Mesenchymal stem cell (in vitro differentiated cells and primary cell): ENCODE measurements at regions not wholly inside any gene's neighbourhood (a gene's known extent, or its start where the extent isn't known, plus 50 kb on each side); places are given as distances from the start of the nearest gene placed in this dataset.

Experiments
- DNase-seq: peaks from one replicate; pipeline ENCODE4 v3.0.0-alpha.2; 2013
- H2AFZ ChIP-seq: one replicate; pipeline ENCODE4 v1.6.1; 2013; ENCODE audit warnings: low read depth, mild to moderate bottlenecking, control low read depth, inconsistent platforms, low read length, moderate library complexity
- H2AK5ac ChIP-seq: 2 replicates; pipeline ENCODE4 v1.6.1; 2013; ENCODE audit warnings: low read length, moderate library complexity, mild to moderate bottlenecking, inconsistent platforms; ENCODE audit not compliant: severe bottlenecking
- H2BK120ac ChIP-seq: one replicate; pipeline ENCODE4 v1.6.1; 2013; ENCODE audit warnings: low read depth, mild to moderate bottlenecking, inconsistent platforms, low read length, moderate library complexity
- H2BK12ac ChIP-seq, 2 experiments: one replicate each; pipeline ENCODE4 v1.6.1; 2013; ENCODE audit warnings: inconsistent platforms in 2 of 2, low read length in 2 of 2, mild to moderate bottlenecking in 2 of 2, moderate library complexity in 2 of 2, control low read depth in 1 of 2
- H2BK15ac ChIP-seq: one replicate; pipeline ENCODE4 v1.6.1; 2013; ENCODE audit warnings: mild to moderate bottlenecking, low read depth, inconsistent platforms; ENCODE audit not compliant: poor library complexity, severe bottlenecking
- H2BK5ac ChIP-seq: 2 replicates; pipeline ENCODE4 v1.6.1; 2013; ENCODE audit warnings: low read depth, mild to moderate bottlenecking, low read length, control low read depth, inconsistent platforms; ENCODE audit not compliant: poor library complexity, severe bottlenecking
- H3K14ac ChIP-seq, 2 experiments: one replicate each; pipeline ENCODE4 v1.6.1; 2013; ENCODE audit warnings: inconsistent platforms in 2 of 2, low read length in 2 of 2, control low read depth in 1 of 2, mild to moderate bottlenecking in 1 of 2, moderate library complexity in 1 of 2
- H3K18ac ChIP-seq, 2 experiments: one replicate each; pipeline ENCODE4 v1.6.1; 2013; ENCODE audit warnings: inconsistent platforms in 2 of 2, low read length in 2 of 2, control low read depth in 1 of 2, low read depth in 1 of 2, mild to moderate bottlenecking in 1 of 2
- H3K23ac ChIP-seq, 2 experiments: one replicate each; pipeline ENCODE4 v1.6.1; 2013; ENCODE audit warnings: inconsistent platforms in 2 of 2, low read length in 2 of 2, mild to moderate bottlenecking in 2 of 2, moderate library complexity in 2 of 2, control low read depth in 1 of 2
- H3K27ac ChIP-seq: 2 replicates; pipeline ENCODE4 v1.5.1; 2013; ENCODE audit warnings: mild to moderate bottlenecking, moderate library complexity, low read length, control low read depth, inconsistent platforms; ENCODE audit not compliant: poor library complexity, severe bottlenecking
- H3K27me3 ChIP-seq, 2 experiments: 2 replicates each; pipeline versions ENCODE4 v1.6.1 to v1.7.0; 2013; ENCODE audit warnings: low read length in 2 of 2, mild to moderate bottlenecking in 2 of 2, moderate library complexity in 2 of 2, control low read depth in 1 of 2, inconsistent platforms in 1 of 2; ENCODE audit not compliant: control insufficient read depth in 1 of 2, insufficient read depth in 1 of 2
- H3K36me3 ChIP-seq, 2 experiments: 2 replicates each; pipeline versions ENCODE4 v1.6.1 to v1.7.0; 2013; ENCODE audit warnings: low read length in 2 of 2, control low read depth in 1 of 2, inconsistent platforms in 1 of 2, low read depth in 1 of 2, mild to moderate bottlenecking in 1 of 2; ENCODE audit not compliant: insufficient read depth in 2 of 2, control insufficient read depth in 1 of 2
- H3K4ac ChIP-seq, 2 experiments: one replicate each; pipeline ENCODE4 v1.6.1; 2013; ENCODE audit warnings: inconsistent platforms in 2 of 2, low read length in 2 of 2, mild to moderate bottlenecking in 2 of 2, moderate library complexity in 2 of 2, control low read depth in 1 of 2, low read depth in 1 of 2
- H3K4me1 ChIP-seq: 2 replicates; pipeline ENCODE4 v1.6.1; 2013; ENCODE audit warnings: low read depth, low read length, control low read depth; ENCODE audit not compliant: control insufficient read depth, insufficient read depth
- H3K4me2 ChIP-seq: 2 replicates; pipeline ENCODE4 v1.6.1; 2013; ENCODE audit warnings: low read length, mild to moderate bottlenecking, inconsistent platforms; ENCODE audit not compliant: poor library complexity, severe bottlenecking
- H3K4me3 ChIP-seq, 2 experiments: 2 replicates each; pipeline versions ENCODE4 v1.5.1 to v1.7.0; 2013; ENCODE audit warnings: low read length in 2 of 2, mild to moderate bottlenecking in 2 of 2, control low read depth in 1 of 2, low read depth in 1 of 2; ENCODE audit not compliant: insufficient read depth in 1 of 2
- H3K79me1 ChIP-seq: replicated peaks from 2 replicates; pipeline ENCODE4 v1.6.1; 2013; ENCODE audit warnings: mild to moderate bottlenecking, control low read depth, low read length, inconsistent platforms; ENCODE audit not compliant: poor library complexity, severe bottlenecking
- H3K9ac ChIP-seq: 2 replicates; pipeline ENCODE4 v1.7.0; 2013; ENCODE audit warnings: mild to moderate bottlenecking, low read length, moderate library complexity
- H3K9me3 ChIP-seq: 2 replicates; pipeline ENCODE4 v1.7.0; 2013; ENCODE audit warnings: mild to moderate bottlenecking, low read length; ENCODE audit not compliant: control insufficient read depth
- H4K8ac ChIP-seq: one replicate; pipeline ENCODE4 v1.6.1; 2013; ENCODE audit warnings: inconsistent platforms, mild to moderate bottlenecking, low read length, moderate library complexity
- H4K91ac ChIP-seq: one replicate; pipeline ENCODE4 v1.6.1; 2013; ENCODE audit warnings: mild to moderate bottlenecking, low read length, inconsistent platforms
- WGBS: methylation state at CpG from one replicate; pipeline ENCODE4 v1.1.7; 2013; ENCODE audit warnings: mixed read lengths; 5-methylcytosine and 5-hydroxymethylcytosine counted together

- no peak overlapping the region for H4K91ac ChIP-seq
- H3K23ac ChIP-seq, result no peak overlapping the region
- no peak overlapping the region for H3K14ac ChIP-seq
- no peak overlapping the region for H3K4ac ChIP-seq
- no peaks in the 10 kb centered on the region for H3K36me3 ChIP-seq
- H2BK120ac ChIP-seq, result no peak overlapping the region
- no peak overlapping the region for H2AFZ ChIP-seq
- H3K9me3 ChIP-seq, result no peaks in the 10 kb centered on the region
- H3K27ac ChIP-seq, result no peak overlapping the region
- no peak for DNase-seq
- H3K4me3 ChIP-seq, result no peak overlapping the region
- no peak overlapping the region for H3K4me2 ChIP-seq
- H3K9ac ChIP-seq, result no peak overlapping the region
- H2AK5ac ChIP-seq, result no peak overlapping the region
- H3K4me1 ChIP-seq, result no peaks in the 10 kb centered on the region
- H3K79me1 ChIP-seq, result peaks cover 2% of the 10 kb centered on the region
- no peak overlapping the region for H2BK12ac ChIP-seq
- no peaks in the 10 kb centered on the region for H3K27me3 ChIP-seq
- WGBS, result 75% methylated on average over 1 of the region's 2 CpGs
- H2BK15ac ChIP-seq, result no peak overlapping the region
- no peak overlapping the region for H2BK5ac ChIP-seq
- H4K8ac ChIP-seq, result no peak overlapping the region
- H3K18ac ChIP-seq, result no peak overlapping the region
These were observed 373.0 kb downstream of the ZEB2 start for GRCh38 chr2:144146876-144147275.

- Histone ChIP-seq H2AK5ac (no peak overlapping the region), H3K27ac (no peak overlapping the region), H3K23ac (no peak overlapping the region), H2BK120ac (no peak overlapping the region), H4K8ac (no peak overlapping the region), H2BK5ac (no peak overlapping the region), H2AFZ (no peak overlapping the region), H3K4ac (no peak overlapping the region), H3K27me3 (no peaks in the 10 kb centered on the region), H3K36me3 (no peaks in the 10 kb centered on the region), H4K91ac (no peak overlapping the region), H3K18ac (no peak overlapping the region), H3K4me2 (no peak overlapping the region), H3K9ac (no peak overlapping the region), H3K4me3 (no peak overlapping the region), H2BK15ac (no peak overlapping the region), H3K9me3 (no peaks in the 10 kb centered on the region), H3K14ac (no peak overlapping the region), H2BK12ac (no peak overlapping the region), H3K79me1 (peaks cover 2% of the 10 kb centered on the region), H3K4me1 (no peaks in the 10 kb centered on the region)
- no peak for DNase-seq
- WGBS, result no CpG with 5 or more reads among the region's 1 CpG
These were observed 373.8 kb downstream of the ZEB2 start for GRCh38 chr2:144146076-144146475.

- Histone ChIP-seq H4K91ac (no peak overlapping the region), H3K79me1 (no peaks in the 10 kb centered on the region), H3K4ac (no peak overlapping the region), H3K4me3 (no peak overlapping the region), H3K36me3 (no peaks in the 10 kb centered on the region), H3K4me1 (no peaks in the 10 kb centered on the region), H2BK12ac (no peak overlapping the region), H3K23ac (no peak overlapping the region), H2BK120ac (no peak overlapping the region), H3K27me3 (no peaks in the 10 kb centered on the region), H3K27ac (no peak overlapping the region), H2AK5ac (no peak overlapping the region), H3K4me2 (no peak overlapping the region), H3K9me3 (no peaks in the 10 kb centered on the region), H2AFZ (no peak overlapping the region), H4K8ac (no peak overlapping the region), H2BK5ac (no peak overlapping the region), H2BK15ac (no peak overlapping the region), H3K18ac (no peak overlapping the region), H3K14ac (no peak overlapping the region), H3K9ac (no peak overlapping the region)
- DNase-seq, result no peak
- no CpG with 5 or more reads among the region's 4 CpGs for WGBS
These were observed 376.4 kb downstream of the ZEB2 start for GRCh38 chr2:144143294-144144151.

GRCh38 chr2:144140891-144141290 is 379.0 kb downstream of the ZEB2 start:
- no peaks in the 10 kb centered on the region for H3K27me3 ChIP-seq
- no peak overlapping the region for H4K8ac ChIP-seq
- H2AK5ac ChIP-seq, result no peak overlapping the region
- H2BK5ac ChIP-seq, result no peak overlapping the region
- H3K4me3 ChIP-seq, result no peak overlapping the region
- no peak overlapping the region for H3K27ac ChIP-seq
- no peak overlapping the region for H3K4ac ChIP-seq
- WGBS, result 73% methylated on average over 2 of the region's 3 CpGs
- no peak for DNase-seq
- no peak overlapping the region for H3K14ac ChIP-seq
- no peak overlapping the region for H4K91ac ChIP-seq
- H2BK120ac ChIP-seq, result no peak overlapping the region
- H3K4me2 ChIP-seq, result no peak overlapping the region
- H3K36me3 ChIP-seq, result peaks cover 0 to 5% of the 10 kb centered on the region in 2 experiments
- H3K9me3 ChIP-seq, result no peaks in the 10 kb centered on the region
- no peak overlapping the region for H3K9ac ChIP-seq
- no peak overlapping the region for H2BK15ac ChIP-seq
- no peak overlapping the region for H2BK12ac ChIP-seq
- no peaks in the 10 kb centered on the region for H3K4me1 ChIP-seq
- H3K18ac ChIP-seq, result no peak overlapping the region
- H3K23ac ChIP-seq, result no peak overlapping the region
- H2AFZ ChIP-seq, result no peak overlapping the region
- no peaks in the 10 kb centered on the region for H3K79me1 ChIP-seq
